ENCODE measurements at regions not wholly inside any gene's neighbourhood (a gene's known extent, or its start where the extent isn't known, plus 50 kb on each side); places are given as distances from the start of the nearest gene placed in this dataset.

DNA sequence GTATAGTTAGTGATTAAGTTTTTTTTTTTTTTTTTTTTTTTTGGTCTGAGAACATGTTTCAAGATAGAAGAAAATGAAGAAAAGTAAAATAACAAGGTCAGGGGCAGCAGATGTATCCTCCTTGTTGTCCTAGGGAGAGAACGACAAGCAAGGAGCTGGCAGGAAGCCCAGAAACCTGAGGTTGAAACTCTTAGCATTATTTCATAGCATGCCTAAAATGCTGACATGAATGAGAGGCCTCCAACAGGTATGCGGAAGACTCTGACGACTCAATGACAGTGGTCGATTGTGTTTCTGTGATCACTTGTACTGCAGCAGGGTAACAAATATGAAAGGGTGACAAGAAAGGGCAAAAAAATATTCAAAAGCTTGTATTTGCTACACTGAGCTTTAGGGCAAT, 415.9 kb downstream of the PLA2G4A start:
- DNase-seq: no peak

GRCh38 chr1:187245201-187245600, 416.5 kb downstream of the PLA2G4A start:
- no peak for DNase-seq

DNA sequence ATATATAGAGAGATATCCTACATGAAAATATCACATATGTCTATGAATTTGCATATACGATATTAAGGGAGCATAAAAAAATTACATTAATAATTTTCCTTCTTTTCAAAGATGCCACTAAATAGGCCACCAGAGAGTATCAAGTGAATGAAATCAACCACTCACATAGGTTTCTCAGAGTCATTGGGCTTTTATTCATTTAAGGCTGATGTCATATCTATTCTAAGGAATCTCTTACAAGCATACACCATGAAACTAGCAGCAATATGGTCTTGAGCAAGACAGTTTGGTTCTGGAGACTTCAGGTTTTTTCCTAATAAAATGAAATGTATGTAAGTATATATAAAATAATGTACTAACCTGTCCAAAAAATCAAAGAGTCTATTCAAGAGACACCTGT, 420.4 kb downstream of the PLA2G4A start:
- DNase-seq: no peak

DNA sequence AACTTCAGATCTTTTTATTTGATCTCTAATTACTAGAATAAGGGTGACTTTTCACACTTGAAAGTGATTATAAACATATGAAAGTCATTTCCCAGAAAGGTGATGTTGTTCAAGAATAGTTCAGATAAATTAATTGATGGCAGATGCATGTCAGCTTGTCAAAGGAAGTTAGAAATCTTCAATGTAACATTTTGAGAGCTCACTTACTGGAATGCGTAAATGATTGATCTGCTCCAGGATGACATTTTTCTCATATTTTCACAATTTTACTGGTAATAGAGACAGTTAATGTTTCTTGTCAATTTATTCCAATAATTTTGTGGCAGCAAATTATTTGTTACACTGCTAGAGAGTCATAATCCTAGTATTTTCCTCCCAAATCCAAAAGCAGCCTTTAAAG, 424.2 kb downstream of the PLA2G4A start:
- DNase-seq: no peak

- DNase-seq: no peak
Observed at GRCh38 chr1:187257476-187257875, 428.7 kb downstream of the PLA2G4A start.

GRCh38 chr1:187261637-187262036, 432.9 kb downstream of the PLA2G4A start:
- DNase-seq: no peak

- DNase-seq: no peak
Observed at GRCh38 chr1:187262731-187263130, 434.0 kb downstream of the PLA2G4A start.

DNA sequence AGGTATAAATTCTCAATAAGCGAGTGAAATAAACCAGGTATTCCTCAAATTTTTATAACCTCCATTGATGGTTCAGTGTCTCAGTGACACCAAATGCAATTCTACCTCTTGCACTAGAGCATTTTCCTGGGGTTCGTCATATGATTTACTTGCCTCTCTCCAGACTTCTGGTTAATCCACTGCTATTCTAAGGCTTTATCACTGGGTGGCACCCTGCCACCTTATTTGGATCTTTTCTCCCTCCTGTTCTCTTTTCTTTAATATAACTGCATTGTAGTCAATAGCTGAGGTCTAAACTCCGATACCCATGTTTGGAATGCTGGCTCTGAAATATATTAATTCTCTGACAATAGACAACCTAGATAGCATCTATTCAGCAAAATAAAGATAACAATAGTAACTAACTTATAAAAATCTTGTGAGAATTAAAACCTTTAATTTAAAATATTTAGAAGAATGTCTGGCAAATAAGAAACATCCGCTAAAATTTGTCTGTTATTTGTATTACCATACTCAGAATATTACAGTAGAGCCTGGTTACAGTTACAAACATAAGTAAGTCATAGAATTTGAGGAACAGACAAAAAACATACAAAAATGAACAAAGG, 436.4 kb downstream of the PLA2G4A start:
- DNase-seq: no peak

DNA sequence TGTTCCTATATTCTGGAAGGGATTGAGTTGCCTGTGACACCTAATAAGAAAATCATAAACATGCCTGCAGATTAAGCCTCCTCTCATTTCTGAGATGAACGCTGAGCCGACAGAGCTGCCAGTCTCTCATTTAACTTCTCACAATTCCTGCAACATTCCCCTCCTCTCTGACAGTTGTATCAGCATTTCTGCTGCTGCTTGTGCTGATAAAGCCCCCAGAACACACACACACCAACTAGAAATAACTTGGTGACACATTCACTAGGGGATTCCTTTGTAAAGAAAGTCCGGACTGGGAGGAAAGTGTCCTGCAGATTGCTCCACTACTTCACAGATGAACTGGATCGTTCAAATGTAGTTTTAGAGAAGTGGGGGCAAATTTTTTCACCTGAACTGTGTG, 437.3 kb downstream of the PLA2G4A start:
- DNase-seq: no peak

DNA sequence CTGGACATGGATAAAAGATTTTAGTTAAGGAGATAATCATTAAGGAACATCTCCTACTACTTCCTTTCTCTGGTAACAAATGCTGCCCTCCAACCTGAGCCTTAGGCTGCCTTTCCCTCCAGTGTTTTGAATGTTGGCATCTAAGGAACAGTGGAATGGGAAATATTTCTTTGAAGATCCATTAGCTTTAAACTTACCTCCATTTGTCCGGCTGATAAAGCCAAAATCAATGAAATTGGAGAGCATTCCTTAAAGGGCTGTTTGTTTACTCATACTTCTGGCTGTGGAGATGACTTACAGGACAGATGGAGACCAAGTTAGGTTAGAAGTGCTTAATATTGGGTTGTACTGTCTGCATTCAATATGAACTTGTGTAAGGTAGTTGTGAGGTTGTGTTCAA, 439.1 kb downstream of the PLA2G4A start:
- DNase-seq: no peak

- no peak for DNase-seq
Observed at GRCh38 chr1:187270256-187270655, 441.5 kb downstream of the PLA2G4A start.

DNA sequence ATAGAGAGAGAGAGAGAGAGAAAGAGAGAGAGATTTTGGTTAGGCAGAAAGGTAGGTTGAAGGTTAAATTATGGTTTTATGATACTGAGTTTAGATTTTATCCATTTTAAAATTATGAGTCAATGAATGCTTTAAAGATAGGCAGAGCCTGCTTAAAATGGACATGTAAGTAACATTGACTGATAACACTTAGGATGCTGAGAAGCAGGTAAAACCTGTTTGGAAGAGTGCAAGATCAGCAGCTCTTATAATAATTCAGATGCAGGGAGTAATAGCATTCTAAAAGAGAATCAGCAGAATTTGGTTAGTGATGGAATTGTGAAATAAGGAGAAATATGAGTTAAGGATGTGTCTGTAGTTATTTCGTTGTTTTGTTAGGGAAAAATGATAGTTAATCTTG, 446.6 kb downstream of the PLA2G4A start:
- DNase-seq: no peak

- DNase-seq: no peak
Observed at GRCh38 chr1:187275985-187276575, 447.3 kb downstream of the PLA2G4A start.

- DNase-seq: no peak
Observed at GRCh38 chr1:187276677-187277076, 447.9 kb downstream of the PLA2G4A start.

DNA sequence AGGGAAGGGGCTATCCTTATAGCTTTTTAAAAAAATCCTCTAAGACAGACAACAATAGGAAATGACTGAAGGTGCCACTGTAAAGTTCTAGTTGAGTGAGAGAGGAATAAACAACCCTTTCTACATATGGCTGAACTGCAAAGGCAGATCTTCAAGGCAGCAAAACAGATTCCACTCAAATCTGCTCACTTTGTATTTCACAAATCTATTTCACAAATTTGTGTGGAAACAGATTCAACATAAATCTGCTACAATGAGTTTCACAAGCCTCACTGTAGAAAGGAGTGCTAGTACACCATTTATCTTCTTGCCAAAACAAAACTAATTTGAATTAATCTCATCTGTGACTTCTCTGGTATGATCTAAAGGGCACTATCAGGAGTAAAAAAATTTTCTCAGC, 451.3 kb downstream of the PLA2G4A start:
- no peak for DNase-seq

GRCh38 chr1:187281085-187281484, 452.3 kb downstream of the PLA2G4A start:
- DNase-seq: no peak

GRCh38 chr1:187283984-187284383, 455.2 kb downstream of the PLA2G4A start:
- no peak for DNase-seq

GRCh38 chr1:187294421-187295201, 465.9 kb downstream of the PLA2G4A start:
- DNase-seq: no peak

DNA sequence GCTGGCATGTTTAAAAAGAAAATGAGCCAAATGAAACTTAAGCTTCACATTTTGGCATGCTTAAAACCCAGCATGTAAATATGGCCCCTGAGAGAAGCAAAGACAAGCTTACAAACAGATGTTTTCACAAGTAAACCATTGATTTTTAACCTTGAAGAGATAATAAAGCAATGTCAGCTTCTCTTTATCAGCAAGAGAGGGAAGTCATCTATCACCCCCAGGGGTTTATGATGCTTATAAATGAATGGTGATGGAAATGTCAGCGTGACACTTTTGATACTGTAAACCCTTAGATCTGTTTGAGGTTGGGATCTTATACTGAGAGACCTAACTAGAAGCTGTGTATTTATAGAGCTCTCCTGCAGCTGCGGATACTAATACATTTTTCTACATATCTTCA, 471.3 kb downstream of the PLA2G4A start:
- no peak for DNase-seq

GRCh38 chr1:187306710-187307415, 478.1 kb downstream of the PLA2G4A start:
- DNase-seq: no peak

DNA sequence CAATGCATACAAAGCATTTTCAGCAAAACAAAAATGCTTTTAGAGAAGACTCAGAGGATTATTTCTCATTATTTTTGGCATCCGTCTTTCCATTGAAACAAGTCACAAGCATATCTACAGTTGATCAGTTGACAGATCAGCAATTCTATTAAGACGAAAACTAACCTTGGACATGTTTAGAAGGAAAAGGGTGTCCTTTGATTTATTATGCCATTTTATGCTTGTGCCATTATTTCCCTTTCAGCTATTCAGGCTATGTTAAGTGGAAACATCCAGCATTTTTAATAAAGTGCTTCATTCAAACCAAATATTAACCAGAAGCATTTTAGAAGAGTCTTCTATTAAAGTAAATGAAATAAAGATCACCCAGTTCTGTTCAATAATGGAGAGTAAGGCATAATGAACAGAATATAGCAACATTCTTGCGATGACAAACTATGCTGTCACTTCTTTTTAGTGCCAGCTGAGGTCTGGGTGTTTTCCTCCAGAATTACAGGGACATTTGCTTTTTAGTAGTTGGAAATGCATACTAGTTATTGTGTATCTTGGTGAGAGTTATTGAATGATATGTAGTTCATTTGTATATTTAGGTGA, 481.4 kb downstream of the PLA2G4A start:
- DNase-seq: no peak

DNA sequence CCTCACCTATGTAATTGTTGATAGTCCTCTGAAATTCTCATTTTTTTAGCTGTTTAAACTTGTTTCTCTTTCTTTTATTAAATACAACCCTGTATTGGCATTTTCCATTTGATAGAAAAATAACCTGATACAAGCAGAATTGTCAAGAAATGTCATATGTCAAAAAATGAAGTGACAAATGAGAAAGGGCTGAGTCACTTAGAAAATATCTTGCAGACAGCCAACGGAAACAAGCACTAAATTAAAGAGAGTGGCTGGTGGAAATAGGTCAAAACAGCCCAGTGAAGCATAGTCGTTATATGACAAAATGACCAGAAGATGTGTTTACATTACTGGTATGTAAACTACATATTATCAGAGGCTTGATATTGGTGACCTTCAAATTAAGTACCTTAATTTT, 484.4 kb downstream of the PLA2G4A start:
- DNase-seq: no peak

DNA sequence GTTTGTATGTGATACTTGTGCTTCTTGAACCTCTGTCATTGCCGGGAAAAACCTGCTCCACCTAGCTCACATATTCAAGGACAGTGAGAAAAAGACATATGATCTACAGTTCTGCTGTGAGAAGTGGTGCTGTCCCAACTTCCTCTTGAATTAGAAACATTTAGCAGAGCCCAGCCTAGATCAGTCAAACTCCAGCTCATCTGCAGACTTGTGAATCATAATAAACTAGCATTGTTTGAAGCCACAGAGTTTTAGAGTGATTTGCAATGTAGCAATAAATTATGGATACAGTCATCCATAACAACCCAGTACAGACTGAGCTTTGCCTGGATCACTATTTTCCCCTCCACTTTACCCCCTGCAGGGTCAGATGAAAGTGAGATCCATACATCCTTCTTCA, 497.8 kb downstream of the PLA2G4A start:
- DNase-seq: no peak
